Stimulated activated effector memory CD8-positive, alpha-beta T cell treated with anti-CD3 and anti-CD28 coated beads, Interleukin-12 subunit alpha, Interleukin-12 subunit beta, amount 100 ng/mL, for 72 hours (primary cell): ENCODE measurements at regions not wholly inside any gene's neighbourhood (a gene's known extent, or its start where the extent isn't known, plus 50 kb on each side); places are given as distances from the start of the nearest gene placed in this dataset.

ENCODE experiments used
- ATAC-seq: fragments of 150-1000 bp; cut with Tn5 transposase; 2 replicates; pipeline ENCODE4 v1.10.0; 2021
- DNase-seq, 2 donors: peaks; one replicate each; pipeline ENCODE4 v3.0.0; 2021 to 2022; ENCODE audit warnings: low spot score in 2 of 2
- H3K27ac Mint-ChIP-seq: one replicate; pipeline ENCODE4 v1.8.0; 2022; ENCODE audit warnings: mild to moderate bottlenecking, mixed read lengths
- H3K36me3 Mint-ChIP-seq: one replicate; pipeline ENCODE4 v1.8.0; 2022; ENCODE audit warnings: mild to moderate bottlenecking, mixed read lengths
- H3K4me1 Mint-ChIP-seq: one replicate; pipeline ENCODE4 v1.8.0; 2022; ENCODE audit warnings: mixed read lengths
- H3K4me3 Mint-ChIP-seq: one replicate; pipeline ENCODE4 v1.8.0; 2022; ENCODE audit warnings: mild to moderate bottlenecking, mixed read lengths
- H3K9me3 Mint-ChIP-seq: one replicate; pipeline ENCODE4 v1.8.0; 2022; ENCODE audit warnings: mixed read lengths

DNA sequence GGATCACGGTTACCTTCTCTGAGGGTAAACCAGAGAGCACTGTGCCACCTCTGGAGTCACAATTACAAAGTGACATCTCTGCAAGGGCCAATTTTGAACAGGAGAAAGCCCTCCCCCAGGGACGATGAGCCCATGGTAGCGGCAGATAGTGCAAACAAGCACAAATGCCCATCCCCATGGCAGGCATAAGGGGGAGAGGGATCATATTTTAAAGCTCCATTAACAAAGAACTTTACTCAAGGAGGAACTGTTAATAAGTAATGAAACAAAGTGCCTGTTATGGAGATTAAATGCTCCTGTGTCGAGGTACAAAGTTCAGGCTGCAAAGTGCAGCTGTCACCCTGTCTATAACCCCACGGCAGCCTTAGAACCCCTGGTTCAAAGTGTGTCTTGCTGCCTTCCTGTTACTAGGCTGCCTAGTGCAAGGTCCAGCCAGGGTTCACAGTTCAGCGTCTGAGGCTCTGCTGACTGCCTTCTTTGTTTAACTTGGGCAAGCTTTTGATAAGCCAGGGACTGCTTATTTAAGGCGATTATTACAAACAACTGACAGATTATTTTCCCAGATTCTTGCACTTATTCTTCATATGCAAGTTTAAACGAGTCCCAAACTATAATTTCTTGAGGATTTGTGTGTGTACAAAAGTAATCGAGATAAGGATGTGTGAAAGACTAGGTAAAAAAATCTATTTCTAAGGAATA is 75.7 kb upstream of the NRIP1 start:
- H3K27ac Mint-ChIP-seq = no peak overlapping the region
- no peaks in the 10 kb centered on the region for H3K9me3 Mint-ChIP-seq
- H3K36me3 Mint-ChIP-seq = no peaks in the 10 kb centered on the region
- no peaks in the 10 kb centered on the region for H3K4me1 Mint-ChIP-seq
- ATAC-seq (no peak), DNase-seq (no peak)
- no peak overlapping the region for H3K4me3 Mint-ChIP-seq

DNA sequence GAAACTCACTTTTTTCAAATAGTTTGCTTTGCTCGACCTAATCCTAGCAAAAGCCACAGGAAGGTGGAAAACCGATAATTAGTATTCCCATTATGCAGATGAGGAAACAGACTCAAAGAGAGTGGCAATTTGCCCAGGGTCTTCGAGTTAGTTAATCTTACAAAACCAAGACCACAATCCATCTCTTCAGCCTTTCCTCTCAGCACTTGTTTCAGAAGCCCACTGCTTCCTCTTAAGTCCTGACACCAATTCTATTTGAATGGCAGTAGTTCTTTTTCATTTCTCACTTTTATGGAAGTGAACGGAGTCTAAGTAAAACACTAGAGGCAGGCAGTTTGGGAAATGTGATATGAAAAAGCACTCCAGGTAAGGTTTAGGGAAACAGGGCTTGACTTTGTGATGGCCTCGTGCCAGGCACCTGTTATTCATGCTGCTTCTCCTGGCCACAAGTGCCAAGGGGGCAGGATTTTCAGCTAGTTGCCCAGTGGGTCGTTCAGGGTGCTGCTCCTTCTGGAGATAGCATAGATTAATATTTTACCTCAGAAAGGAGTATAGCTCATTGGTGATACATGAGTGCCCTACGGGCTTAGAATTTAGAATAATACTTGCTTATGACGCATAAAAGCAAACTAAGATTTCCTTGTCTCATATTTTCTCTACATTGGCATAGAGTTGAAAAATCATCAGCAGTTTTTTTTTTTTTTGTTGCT is 76.6 kb upstream of the NRIP1 start:
- Mint-ChIP-seq H3K27ac (no peak overlapping the region), H3K4me3 (no peak overlapping the region), H3K9me3 (no peaks in the 10 kb centered on the region), H3K36me3 (no peaks in the 10 kb centered on the region), H3K4me1 (no peaks in the 10 kb centered on the region)
- no peak for DNase-seq
- no peak for ATAC-seq

DNA sequence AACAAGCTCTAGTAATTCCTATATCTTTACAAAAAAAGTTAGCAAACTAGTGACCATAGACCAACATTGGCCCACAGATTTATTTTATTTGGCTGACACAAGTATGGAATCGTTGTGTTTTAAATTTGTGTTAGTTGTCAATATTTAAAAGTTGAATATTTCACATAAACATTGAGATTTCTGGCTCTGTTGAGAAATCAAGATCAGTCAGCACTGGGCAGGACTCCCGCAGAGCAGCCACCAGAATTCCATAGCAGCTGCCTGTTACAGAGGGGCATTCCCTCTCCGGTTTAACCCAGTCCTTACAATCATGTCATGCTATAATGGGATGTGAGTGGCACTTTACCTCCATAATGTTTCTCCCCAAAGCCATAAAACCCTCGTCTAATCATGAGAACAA is 79.2 kb upstream of the NRIP1 start:
- no peaks in the 10 kb centered on the region for H3K36me3 Mint-ChIP-seq
- H3K9me3 Mint-ChIP-seq = no peaks in the 10 kb centered on the region
- H3K27ac Mint-ChIP-seq = no peak overlapping the region
- H3K4me3 Mint-ChIP-seq = no peak overlapping the region
- no peaks in the 10 kb centered on the region for H3K4me1 Mint-ChIP-seq
- no peak for ATAC-seq
- no peak for DNase-seq

DNA sequence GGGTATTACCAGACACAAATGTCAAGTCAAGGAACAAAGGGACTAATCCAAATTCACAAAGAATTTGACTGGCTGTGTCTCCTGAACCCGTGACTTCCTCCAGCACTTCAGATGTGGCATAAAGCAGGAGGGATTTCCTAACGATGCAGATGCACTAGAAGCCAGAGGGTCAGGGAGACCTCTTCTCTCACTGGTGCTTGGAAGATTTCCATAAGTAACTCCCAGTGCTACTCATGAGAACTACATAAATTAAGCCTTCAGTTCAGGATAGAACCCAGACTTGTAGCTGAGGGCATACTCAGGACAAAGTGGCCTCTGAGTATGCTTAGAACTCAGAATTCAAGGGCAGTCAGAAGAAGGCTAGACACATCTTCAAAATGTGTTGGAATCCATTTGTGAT is 83.6 kb upstream of the NRIP1 start:
- ATAC-seq = no peak
- no peak for DNase-seq
- H3K9me3 Mint-ChIP-seq = no peaks in the 10 kb centered on the region
- no peak overlapping the region for H3K4me3 Mint-ChIP-seq
- H3K36me3 Mint-ChIP-seq = no peaks in the 10 kb centered on the region
- no peak overlapping the region for H3K27ac Mint-ChIP-seq
- no peaks in the 10 kb centered on the region for H3K4me1 Mint-ChIP-seq

DNA sequence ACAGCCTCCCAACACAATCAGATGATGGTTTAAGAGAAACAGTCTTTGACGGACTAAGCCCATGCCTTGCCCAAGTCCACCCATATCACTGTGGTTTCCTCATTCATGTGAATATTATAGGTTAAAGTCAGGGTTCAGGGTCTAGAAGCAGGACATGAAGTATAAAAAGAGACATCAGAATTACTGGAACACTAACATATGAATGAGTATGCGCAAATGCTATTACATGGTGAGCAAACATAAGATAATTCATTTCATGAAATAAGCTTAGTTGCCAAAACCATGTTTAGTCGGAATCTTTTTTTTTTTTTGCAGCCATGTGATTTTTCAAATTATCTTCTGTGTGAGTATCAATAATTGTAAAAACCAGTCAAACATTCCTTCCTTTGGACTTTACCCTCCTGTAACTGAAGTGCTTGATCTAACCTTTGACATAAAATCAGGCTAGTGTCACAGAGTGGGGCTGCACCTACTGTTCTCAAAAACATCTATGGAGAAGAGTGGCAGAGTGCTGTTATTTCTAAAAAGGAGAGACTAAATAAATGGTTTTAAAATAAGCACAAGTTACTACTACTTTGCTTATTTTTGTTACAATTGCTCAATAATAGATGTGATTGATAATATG is 84.9 kb upstream of the NRIP1 start:
- no peaks in the 10 kb centered on the region for H3K4me1 Mint-ChIP-seq
- H3K27ac Mint-ChIP-seq = no peak overlapping the region
- no peaks in the 10 kb centered on the region for H3K36me3 Mint-ChIP-seq
- no peak overlapping the region for H3K4me3 Mint-ChIP-seq
- peaks cover 3% of the 10 kb centered on the region for H3K9me3 Mint-ChIP-seq
- no peak for ATAC-seq
- DNase-seq = no peak

DNA sequence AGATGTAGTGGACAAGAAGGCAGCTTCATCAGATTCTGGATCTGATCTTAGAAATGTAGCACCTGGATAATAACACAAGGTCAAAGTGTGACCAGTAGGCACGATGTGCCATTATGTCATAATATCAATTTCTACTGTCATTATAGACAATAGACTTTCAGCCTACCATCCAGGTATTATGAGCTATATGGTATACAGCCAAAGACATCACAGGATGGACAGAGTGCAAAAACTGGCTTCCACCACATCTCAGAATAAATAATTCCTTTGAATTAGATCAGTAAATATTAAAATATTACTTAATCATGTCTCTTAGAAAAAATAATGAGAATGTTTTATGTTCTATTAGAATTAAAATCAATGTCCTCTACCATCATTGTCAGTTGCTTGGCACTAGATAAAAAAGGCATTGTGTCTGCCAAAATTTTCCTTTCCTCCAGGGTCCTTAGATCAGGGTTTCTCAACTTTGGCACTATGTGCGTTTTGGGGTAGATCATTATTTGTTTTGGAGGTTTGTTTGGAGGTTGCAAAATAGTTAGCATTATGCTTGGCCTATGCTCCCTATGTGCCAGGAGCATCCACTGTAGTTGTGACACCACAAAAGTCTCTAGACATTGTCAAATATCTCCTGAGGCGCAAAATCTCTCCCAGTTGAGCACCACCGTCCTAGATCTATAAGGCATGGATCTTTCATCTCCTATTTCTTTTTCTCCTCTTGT is 86.7 kb upstream of the NRIP1 start:
- no peak for ATAC-seq
- Mint-ChIP-seq H3K36me3 (no peaks in the 10 kb centered on the region), H3K4me1 (no peaks in the 10 kb centered on the region), H3K4me3 (no peak overlapping the region), H3K9me3 (peaks cover 5% of the 10 kb centered on the region), H3K27ac (no peak overlapping the region)
- DNase-seq = no peak

DNA sequence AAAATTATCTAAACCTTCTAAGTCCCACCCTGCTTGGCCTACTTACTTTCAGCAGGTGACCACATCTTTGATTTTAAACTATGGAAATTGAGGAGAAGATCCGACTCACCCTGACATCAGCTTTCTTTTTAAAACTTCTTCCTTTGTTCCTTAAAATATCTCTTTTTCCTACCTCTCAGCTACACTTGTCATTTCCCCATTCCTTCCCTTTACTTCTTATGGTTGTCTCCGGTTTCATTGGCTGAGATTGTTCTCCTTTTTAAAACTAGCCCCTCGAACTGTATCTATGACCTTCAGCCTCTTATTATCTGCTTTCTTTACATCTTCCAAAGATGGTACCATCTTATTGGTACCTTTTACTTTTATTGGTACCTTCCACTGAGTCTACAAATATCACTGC is 87.8 kb upstream of the NRIP1 start:
- Mint-ChIP-seq H3K9me3 (peaks cover 8% of the 10 kb centered on the region), H3K36me3 (no peaks in the 10 kb centered on the region), H3K27ac (no peak overlapping the region), H3K4me1 (no peaks in the 10 kb centered on the region), H3K4me3 (no peak overlapping the region)
- ATAC-seq (no peak), DNase-seq (no peak)

DNA sequence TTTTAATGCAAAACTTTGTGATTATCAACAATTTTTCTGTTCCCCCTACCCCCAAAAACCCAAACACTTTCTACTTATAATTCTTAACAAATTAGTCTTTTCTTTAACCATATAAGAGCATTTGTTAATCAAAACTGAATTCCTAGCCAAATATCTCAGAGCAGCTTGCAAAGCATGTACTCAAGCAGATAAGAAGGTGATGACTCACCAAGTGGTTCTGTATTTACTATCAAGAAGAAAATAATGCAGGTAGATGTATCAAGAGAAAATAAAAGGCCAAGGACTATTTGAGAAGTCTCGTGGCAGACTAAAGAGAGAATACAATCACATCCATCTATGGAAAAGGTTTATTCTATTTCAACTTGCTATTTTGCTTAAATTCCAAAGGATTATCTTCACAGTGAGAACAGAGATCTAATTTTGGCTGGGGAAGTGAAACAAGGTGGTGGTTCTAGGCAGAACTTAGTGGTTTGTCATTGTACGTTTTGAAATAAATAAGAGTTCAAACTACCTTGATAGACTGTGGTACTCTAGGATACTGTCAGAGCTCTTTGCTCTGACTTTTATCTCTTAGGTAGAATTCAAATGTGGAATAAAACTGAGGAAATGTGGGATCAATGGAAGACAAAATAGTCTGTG is 94.7 kb upstream of the NRIP1 start:
- Mint-ChIP-seq H3K4me3 (no peak overlapping the region), H3K9me3 (peaks cover 8% of the 10 kb centered on the region), H3K27ac (no peak overlapping the region), H3K4me1 (no peaks in the 10 kb centered on the region), H3K36me3 (no peaks in the 10 kb centered on the region)
- DNase-seq (no peak), ATAC-seq (no peak)

DNA sequence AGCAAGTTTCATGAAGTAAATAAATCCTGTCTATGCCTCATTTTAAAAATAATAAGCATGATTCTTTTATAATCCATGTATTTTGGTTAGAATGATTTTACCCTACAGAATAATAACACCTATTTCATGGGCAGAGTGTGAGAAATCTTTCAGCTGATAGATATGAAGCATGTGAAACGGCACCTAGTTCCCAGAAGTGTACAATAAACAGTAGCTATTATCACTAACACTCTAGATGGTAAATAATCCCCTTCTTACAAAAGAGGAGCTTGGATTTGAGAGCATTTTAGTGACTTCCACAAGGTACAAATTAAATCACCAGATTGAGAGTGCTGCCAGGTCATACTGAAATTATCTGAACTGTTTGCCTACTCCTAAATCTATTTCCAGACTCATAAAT is 95.3 kb upstream of the NRIP1 start:
- H3K4me1 Mint-ChIP-seq = no peaks in the 10 kb centered on the region
- peaks cover 4% of the 10 kb centered on the region for H3K9me3 Mint-ChIP-seq
- ATAC-seq (no peak), DNase-seq (no peak)
- no peak overlapping the region for H3K27ac Mint-ChIP-seq
- no peaks in the 10 kb centered on the region for H3K36me3 Mint-ChIP-seq
- no peak overlapping the region for H3K4me3 Mint-ChIP-seq

DNA sequence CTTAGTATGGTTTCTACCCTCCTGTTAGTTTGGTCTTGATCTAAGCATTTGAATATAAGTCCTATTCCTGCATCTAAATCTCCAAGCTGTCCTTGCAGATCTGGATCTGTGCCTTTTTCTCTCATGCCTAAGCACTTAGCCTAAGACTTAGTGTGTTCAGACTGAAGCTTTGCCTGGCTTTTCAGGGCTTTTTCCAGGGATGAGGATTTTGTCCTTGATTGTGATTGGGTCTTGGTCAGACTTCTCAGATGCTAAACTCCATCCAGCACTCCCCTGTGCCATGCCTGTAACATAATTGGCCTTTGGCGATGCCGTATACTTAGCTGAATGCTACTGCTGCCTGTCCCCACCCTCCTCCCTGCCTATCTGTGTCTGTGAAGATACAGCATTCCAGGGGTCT is 98.1 kb upstream of the NRIP1 start:
- H3K36me3 Mint-ChIP-seq = no peaks in the 10 kb centered on the region
- DNase-seq (no peak), ATAC-seq (no peak)
- H3K4me1 Mint-ChIP-seq = no peaks in the 10 kb centered on the region
- H3K27ac Mint-ChIP-seq = no peak overlapping the region
- H3K4me3 Mint-ChIP-seq = no peak overlapping the region
- no peaks in the 10 kb centered on the region for H3K9me3 Mint-ChIP-seq

DNA sequence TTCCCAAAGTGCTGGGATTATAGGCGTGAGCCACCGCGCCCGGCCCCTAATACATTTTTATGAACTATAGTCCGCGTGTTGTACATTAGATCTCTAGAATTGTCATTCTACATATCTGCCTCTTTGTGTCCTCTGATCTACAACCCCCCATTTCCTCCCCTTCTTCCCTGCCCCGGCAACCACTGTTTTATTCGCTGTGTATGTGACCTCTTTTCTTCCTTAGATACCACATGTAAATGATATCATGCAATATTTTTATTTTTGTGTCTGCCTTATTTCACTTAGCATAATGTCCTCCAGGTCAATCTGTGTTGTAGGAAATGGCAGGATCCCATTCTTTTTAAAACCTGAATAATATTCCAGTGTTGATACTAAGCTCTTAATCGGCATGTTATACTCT is 99.5 kb upstream of the NRIP1 start:
- no peak overlapping the region for H3K4me3 Mint-ChIP-seq
- H3K4me1 Mint-ChIP-seq = no peaks in the 10 kb centered on the region
- no peak overlapping the region for H3K27ac Mint-ChIP-seq
- no peaks in the 10 kb centered on the region for H3K9me3 Mint-ChIP-seq
- no peak for ATAC-seq
- no peaks in the 10 kb centered on the region for H3K36me3 Mint-ChIP-seq
- DNase-seq = no peak

DNA sequence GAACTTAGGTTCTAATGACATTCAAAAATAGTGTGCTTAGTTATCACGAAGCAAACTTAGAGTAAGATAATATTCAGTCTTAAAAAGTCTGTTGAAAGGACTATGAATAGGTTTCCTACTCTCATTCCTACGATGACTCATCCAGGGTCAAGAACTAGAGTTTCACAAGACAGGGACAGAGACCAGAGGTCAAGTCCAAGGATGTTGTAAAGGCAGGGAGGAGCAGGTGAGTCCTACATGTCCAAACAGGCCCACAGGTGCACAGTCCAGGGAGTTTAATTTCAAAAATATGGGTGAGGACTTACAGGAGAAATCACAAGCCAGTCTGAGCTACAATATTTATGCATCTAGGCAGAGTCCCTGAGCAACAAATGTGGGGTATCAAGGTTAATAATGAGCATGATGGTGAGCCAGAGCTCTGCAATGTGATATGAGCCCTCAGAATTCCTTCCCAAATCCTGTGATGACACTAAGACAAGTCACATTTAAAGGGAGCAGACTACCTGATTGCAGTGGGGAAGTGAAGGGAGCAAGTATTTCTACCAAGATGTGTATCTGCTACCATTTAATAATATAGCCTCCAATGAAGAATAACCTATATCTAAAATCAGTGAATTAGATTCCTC is 100.0 kb upstream of the NRIP1 start:
- Mint-ChIP-seq H3K9me3 (no peaks in the 10 kb centered on the region), H3K27ac (no peak overlapping the region), H3K4me1 (no peaks in the 10 kb centered on the region), H3K4me3 (no peak overlapping the region), H3K36me3 (no peaks in the 10 kb centered on the region)
- DNase-seq (no peak), ATAC-seq (no peak)

DNA sequence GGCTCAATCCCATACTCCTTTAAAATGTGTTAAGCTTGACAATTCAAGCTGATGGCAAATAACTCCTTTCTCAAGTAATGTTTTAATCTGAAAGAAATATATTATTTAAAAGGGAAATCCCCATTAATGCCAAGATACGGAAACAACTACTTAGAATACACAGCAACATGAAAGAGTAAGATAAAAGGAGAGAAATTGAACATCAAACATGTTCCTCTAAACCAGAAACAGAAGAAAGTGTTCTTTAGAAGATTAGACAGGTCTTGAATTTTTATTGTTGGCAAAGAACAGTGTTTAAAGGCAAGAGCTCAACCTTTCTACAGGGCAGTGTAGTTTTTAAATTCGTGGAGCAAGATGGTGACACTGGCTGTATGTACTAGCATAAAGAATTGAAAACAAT is 105.8 kb upstream of the NRIP1 start:
- DNase-seq (no peak), ATAC-seq (no peak)
- Mint-ChIP-seq H3K4me3 (no peak overlapping the region), H3K36me3 (no peaks in the 10 kb centered on the region), H3K4me1 (no peaks in the 10 kb centered on the region), H3K27ac (no peak overlapping the region), H3K9me3 (no peaks in the 10 kb centered on the region)

DNA sequence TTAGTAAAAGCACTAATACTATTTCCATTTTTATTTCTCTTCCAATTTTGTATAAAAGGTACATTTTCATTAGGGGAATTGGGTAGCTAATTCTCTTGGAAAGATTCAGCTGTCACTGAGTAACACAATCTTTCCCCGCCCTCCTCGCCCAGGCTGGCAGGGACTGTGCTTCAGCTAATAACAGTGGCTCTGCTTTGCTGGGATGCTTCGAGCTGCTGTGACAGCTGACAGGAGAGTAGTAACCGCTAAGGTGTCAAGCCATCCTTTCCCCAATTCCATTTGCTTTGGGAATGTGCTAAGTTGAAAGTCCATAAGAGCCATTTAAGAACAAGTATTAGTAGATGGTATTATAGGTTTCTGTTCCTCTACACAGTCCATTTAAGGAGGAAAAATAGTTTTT is 106.7 kb upstream of the NRIP1 start:
- Mint-ChIP-seq H3K27ac (no peak overlapping the region), H3K4me3 (no peak overlapping the region), H3K4me1 (no peaks in the 10 kb centered on the region), H3K9me3 (no peaks in the 10 kb centered on the region), H3K36me3 (no peaks in the 10 kb centered on the region)
- no peak for DNase-seq
- no peak for ATAC-seq

DNA sequence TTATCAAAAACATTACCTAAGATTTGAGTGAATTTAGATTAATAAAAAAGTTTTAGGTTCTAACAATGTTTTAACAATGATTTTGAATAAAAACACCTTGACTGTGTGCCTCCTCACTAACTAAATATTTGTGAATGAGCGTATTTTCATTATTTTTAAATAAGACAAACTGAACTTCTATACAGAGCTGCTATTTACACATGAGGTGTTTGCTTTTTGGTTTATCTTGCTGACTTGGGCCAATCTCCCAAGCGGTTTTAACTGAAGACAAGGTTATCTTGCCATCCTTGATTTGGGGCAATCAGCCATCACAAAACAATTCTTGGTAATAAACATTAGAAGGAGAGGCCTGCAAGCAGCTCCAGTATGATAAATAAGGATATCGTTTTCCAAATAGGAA is 108.2 kb upstream of the NRIP1 start:
- no peak for ATAC-seq
- no peak overlapping the region for H3K27ac Mint-ChIP-seq
- DNase-seq = no peak
- H3K4me1 Mint-ChIP-seq = no peaks in the 10 kb centered on the region
- H3K9me3 Mint-ChIP-seq = no peaks in the 10 kb centered on the region
- no peak overlapping the region for H3K4me3 Mint-ChIP-seq
- H3K36me3 Mint-ChIP-seq = no peaks in the 10 kb centered on the region
